ENCODE measurements at regions not wholly inside any gene's neighbourhood (a gene's known extent, or its start where the extent isn't known, plus 50 kb on each side); places are given as distances from the start of the nearest gene placed in this dataset.

DNA sequence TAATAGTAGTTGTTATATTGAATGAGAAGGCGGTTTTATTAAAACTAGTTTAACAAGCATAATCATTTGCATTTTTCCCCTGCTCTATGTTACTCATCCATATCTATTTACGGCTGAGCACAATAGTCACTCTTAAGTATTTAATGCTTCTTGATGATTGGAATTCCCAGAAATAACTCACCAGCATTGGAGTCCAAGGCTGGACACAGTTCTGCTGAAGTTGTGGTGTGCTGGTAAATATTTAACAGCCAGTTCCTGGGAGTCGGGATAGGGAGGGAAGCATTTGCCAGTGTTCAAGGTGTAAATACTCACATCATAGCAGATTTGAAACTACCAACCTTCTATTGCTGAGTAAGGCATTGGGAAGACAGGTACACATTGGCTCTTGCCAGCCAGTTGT, 315.1 kb downstream of the MTX2 start:
- no peak for TF ChIP-seq POLR2A (IDR thresholded peaks at IDR 0.05)
- TF ChIP-seq, protein P1, sequence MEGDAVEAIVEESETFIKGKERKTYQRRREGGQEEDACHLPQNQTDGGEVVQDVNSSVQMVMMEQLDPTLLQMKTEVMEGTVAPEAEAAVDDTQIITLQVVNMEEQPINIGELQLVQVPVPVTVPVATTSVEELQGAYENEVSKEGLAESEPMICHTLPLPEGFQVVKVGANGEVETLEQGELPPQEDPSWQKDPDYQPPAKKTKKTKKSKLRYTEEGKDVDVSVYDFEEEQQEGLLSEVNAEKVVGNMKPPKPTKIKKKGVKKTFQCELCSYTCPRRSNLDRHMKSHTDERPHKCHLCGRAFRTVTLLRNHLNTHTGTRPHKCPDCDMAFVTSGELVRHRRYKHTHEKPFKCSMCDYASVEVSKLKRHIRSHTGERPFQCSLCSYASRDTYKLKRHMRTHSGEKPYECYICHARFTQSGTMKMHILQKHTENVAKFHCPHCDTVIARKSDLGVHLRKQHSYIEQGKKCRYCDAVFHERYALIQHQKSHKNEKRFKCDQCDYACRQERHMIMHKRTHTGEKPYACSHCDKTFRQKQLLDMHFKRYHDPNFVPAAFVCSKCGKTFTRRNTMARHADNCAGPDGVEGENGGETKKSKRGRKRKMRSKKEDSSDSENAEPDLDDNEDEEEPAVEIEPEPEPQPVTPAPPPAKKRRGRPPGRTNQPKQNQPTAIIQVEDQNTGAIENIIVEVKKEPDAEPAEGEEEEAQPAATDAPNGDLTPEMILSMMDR (IDR thresholded peaks at IDR 0.05): no peak

All from Peyer's patch (tissue), 4 donors.